ENCODE measurements at regions not wholly inside any gene's neighbourhood (a gene's known extent, or its start where the extent isn't known, plus 50 kb on each side); places are given as distances from the start of the nearest gene placed in this dataset.

GRCh38 chr13:80244574-80244973 lies 96.4 kb downstream of the SPRY2 start:
- no peaks in the 10 kb centered on the region for H3K9me3 Mint-ChIP-seq

DNA sequence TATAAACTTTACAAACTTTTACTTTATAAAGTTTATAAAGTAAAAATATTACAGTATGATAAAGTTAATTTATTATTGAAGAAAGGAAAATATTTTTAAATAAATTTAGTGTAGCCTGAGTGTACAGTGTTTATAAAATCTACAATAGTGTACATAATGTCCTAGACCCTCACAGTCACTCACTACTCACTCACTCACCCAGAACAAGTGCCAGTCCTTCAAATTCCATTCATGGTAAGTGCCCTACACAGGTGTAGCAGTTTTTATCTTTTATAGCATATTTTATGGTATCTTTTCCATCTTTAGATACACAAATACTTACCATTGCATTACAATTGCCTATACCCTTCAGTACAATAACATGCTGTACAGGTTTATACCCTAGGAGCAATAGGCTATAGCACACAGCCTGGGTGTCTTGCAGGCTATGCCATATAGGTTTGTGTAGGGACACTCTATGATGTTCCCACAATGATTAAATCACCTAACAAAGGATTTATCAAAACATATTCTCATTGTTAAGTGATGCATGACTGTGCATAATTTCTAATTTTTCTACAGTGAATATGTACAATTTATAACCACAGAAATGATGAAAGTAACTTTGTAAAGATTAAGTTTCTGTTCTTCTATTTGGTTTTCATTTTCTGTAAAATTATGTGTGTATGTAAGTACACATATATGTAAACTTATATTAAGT lies 98.0 kb downstream of the SPRY2 start:
- no peak for ATAC-seq
- H3K36me3 Mint-ChIP-seq, result no peaks in the 10 kb centered on the region
- DNase-seq (ENCODE audit: low spot score in 2 of 2), result no peak
- no peak overlapping the region for H3K27ac Mint-ChIP-seq
- H3K9me3 Mint-ChIP-seq, result peaks cover 0 to 3% of the 10 kb centered on the region in 2 donors

More at GRCh38 chr13:80244574-80244973, 96.4 kb downstream of the SPRY2 start:
- DNase-seq (ENCODE audit: low spot score in 2 of 2), result no peak
- Mint-ChIP-seq H3K27ac (no peak overlapping the region), H3K36me3 (no peaks in the 10 kb centered on the region)
- no peak for ATAC-seq

DNA sequence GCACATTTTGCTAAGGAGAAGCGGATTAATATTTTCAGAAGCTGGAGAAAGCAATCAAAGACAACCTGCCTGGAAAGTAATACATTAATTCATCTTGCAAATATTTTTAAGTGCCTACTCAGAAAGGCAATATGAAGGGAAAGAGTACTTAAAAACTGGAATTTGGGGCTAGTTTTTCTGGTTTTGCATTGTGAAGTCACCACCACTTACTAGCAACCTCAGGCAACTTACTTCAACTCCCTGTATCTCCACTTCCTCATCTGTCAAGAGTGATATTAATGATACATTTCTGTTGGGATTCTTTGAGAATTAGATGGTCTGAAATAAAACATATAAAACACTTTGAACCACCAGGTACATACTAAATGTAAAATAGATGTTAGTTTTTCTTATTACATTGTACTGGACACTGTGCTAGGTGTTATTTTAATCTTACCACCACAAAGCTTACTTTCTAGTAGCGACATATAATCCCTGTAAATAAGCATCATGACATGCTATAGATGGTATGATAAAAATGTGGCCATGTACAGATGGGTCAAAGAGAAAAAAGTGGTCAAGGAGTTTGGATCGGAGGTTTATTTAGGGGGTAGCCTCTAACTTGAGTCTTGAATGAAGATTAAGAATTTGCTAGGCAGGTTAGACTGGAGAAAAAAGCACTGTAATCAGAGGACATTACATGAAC lies 101.2 kb downstream of the SPRY2 start:
- DNase-seq (ENCODE audit: low spot score in 2 of 2), result no peak
- ATAC-seq, result no peak
- H3K27ac Mint-ChIP-seq, result no peak overlapping the region
- no peaks in the 10 kb centered on the region for H3K36me3 Mint-ChIP-seq
- peaks cover 0 to 3% of the 10 kb centered on the region in 2 donors for H3K9me3 Mint-ChIP-seq

DNA sequence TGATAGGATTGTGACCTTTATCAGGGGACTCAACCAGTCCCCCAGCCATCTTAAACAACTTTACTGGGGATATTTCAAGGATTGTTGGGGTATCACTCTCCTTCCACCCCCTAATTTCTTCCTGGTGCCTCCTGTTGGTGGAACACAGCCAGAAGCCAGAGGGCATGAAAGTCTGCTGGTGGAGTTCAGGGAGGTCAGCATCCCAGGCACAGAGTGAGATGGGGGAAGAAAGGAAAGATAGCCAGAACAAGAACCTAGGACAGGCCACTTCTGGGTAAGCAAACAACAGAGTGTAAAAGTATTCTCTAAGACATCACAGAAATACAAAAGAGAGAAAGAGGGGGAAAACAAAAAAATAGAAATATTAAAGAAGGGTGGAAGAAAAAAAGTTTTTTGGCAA lies 101.8 kb downstream of the SPRY2 start:
- no peak for DNase-seq (ENCODE audit: low spot score in 2 of 2)
- H3K9me3 Mint-ChIP-seq, result peaks cover 0 to 3% of the 10 kb centered on the region in 2 donors

GRCh38 chr13:80237646-80238045 lies 103.3 kb downstream of the SPRY2 start:
- Mint-ChIP-seq H3K27ac (no peak overlapping the region), H3K36me3 (no peaks in the 10 kb centered on the region), H3K9me3 (peaks cover 0 to 3% of the 10 kb centered on the region in 2 donors)
- no peak for ATAC-seq
- no peak for DNase-seq (ENCODE audit: low spot score in 2 of 2)

More for the DNA sequence above, 101.8 kb downstream of the SPRY2 start:
- no peak overlapping the region for H3K27ac Mint-ChIP-seq
- H3K36me3 Mint-ChIP-seq, result no peaks in the 10 kb centered on the region
- no peak for ATAC-seq

- DNase-seq (ENCODE audit: low spot score in 2 of 2) (no peak), ATAC-seq (no peak)
- Mint-ChIP-seq H3K27ac (no peak overlapping the region), H3K36me3 (no peaks in the 10 kb centered on the region), H3K9me3 (peaks cover 0 to 8% of the 10 kb centered on the region in 2 donors)
Observed at GRCh38 chr13:80235967-80236302, 105.0 kb downstream of the SPRY2 start.

DNA sequence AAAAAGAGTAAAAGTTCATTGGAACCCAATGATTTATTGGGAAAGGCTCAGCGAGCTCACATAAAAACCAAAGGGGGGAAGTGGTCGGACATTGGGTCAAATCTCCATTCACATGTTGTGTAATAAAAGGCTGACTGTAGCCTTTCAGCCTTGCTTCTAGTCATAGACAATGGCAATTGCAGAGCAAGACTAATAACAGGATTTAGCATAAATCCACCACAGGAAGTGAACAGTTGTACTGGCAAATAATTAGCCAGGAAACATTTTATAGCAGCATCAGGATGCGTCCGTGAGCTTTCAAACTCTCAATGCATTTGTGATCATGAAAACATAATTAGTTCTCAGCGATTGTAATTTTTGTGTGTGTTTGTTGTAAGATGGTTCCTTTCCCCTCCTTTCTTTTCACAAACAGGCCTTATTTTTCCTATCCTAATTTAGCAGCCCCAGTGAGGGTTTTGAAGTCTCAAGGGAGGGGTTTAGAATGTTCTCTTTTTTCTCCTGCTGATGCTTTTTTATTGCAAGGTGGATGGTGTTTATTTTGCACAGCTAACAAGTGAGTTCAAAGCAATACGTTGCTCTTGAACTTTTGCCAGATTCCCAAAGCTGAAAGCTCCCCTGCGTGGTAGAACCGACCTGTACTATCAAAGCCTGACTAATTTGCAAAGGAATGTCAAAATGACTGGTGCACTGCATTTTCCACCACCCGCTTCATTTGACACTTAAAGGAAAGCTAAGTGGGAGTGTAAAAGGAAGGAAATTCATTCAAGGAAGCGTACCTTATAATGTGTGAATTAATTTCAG lies 105.6 kb downstream of the SPRY2 start:
- Mint-ChIP-seq H3K36me3 (no peaks in the 10 kb centered on the region), H3K9me3 (peaks cover 0 to 11% of the 10 kb centered on the region in 2 donors), H3K27ac (peak overlapping the region in 1 of 2 donors; percentile 36)
- ATAC-seq (no peak), DNase-seq (ENCODE audit: low spot score in 2 of 2) (no peak)

DNA sequence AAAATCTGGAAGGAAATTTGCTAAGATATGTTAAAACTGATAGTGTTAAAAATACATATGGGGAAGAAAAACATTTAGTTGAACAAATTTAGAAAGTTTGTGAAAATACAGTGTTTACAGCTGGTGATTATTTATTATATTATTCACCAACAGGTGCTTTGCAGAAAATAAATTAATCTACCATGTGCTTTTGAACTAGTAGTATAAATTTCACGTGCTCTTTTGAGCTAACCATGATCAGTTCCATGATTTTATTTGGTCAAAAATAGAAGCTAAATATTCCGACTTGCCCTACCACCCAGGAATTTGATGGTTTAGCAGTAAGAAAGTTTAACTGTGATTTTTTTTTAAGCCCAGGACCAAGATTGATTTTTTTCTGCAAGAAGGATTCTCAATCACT lies 113.3 kb downstream of the SPRY2 start:
- H3K9me3 Mint-ChIP-seq, result peaks cover 5 to 16% of the 10 kb centered on the region in 2 donors
- no peak for DNase-seq (ENCODE audit: low spot score in 2 of 2)
- H3K36me3 Mint-ChIP-seq, result no peaks in the 10 kb centered on the region
- H3K27ac Mint-ChIP-seq, result no peak overlapping the region
- no peak for ATAC-seq

- no peaks in the 10 kb centered on the region for H3K36me3 Mint-ChIP-seq
- ATAC-seq, result no peak
- peaks cover 5 to 11% of the 10 kb centered on the region in 2 donors for H3K9me3 Mint-ChIP-seq
Observed at GRCh38 chr13:80226645-80227044, 114.3 kb downstream of the SPRY2 start.

GRCh38 chr13:80224468-80224867 lies 116.5 kb downstream of the SPRY2 start:
- DNase-seq (ENCODE audit: low spot score in 2 of 2) (no peak), ATAC-seq (no peak)
- H3K9me3 Mint-ChIP-seq, result peaks cover 5% of the 10 kb centered on the region in 2 donors
- no peak overlapping the region for H3K27ac Mint-ChIP-seq
- no peaks in the 10 kb centered on the region for H3K36me3 Mint-ChIP-seq

More at GRCh38 chr13:80226645-80227044, 114.3 kb downstream of the SPRY2 start:
- no peak for DNase-seq (ENCODE audit: low spot score in 2 of 2)
- H3K27ac Mint-ChIP-seq, result no peak overlapping the region

DNA sequence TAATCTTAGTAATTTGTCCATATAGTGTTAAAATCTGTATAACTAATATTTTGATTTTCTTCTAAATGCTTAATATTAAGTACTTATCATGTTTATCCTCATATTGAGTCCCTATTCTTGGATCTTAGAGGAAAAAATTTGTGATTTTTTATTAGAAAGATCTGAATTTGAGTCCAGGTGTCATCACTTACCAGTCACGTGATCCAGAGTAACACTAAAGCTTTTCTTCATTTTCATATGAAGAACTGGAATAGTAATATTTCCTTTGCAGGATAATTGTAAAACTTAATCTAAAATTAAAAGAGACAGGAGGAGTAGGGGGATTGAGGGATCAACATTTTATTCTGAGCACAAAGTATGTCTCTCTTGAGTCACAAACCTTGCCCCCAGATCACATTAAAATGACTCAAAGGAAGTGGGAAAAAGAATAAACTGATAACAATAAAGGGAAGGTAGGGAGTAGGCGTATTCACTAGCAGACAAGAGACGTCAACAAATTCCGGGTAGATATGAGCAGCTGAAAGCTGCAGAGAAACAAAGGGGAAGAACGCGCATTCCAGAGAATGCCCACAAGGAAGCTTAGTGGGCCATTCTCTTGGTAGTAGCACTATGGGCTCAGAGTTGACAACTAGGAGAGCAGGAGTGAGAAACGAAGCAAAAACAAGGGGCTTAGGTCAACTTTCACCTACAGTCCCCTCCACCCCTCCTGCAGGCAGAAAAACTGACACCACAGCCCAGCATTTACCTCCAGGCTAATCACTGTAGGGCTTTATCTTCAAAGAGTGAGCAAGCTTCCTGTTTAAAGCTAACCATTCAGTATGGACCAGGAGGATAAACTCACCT lies 123.1 kb downstream of the SPRY2 start:
- no peak for DNase-seq (ENCODE audit: low spot score in 2 of 2)
- H3K36me3 Mint-ChIP-seq, result no peaks in the 10 kb centered on the region
- ATAC-seq, result no peak

GRCh38 chr13:80215368-80215767 lies 125.6 kb downstream of the SPRY2 start:
- ATAC-seq (no peak), DNase-seq (ENCODE audit: low spot score in 2 of 2) (no peak)
- Mint-ChIP-seq H3K36me3 (no peaks in the 10 kb centered on the region), H3K27ac (no peak overlapping the region), H3K9me3 (peaks cover 3 to 5% of the 10 kb centered on the region in 2 donors)

More for the DNA sequence above, 123.1 kb downstream of the SPRY2 start:
- H3K9me3 Mint-ChIP-seq, result peaks cover 4 to 6% of the 10 kb centered on the region in 2 donors
- H3K27ac Mint-ChIP-seq, result no peak overlapping the region

GRCh38 chr13:80214521-80214991 lies 126.4 kb downstream of the SPRY2 start:
- Mint-ChIP-seq H3K36me3 (no peaks in the 10 kb centered on the region), H3K27ac (no peak overlapping the region), H3K9me3 (peaks cover 3 to 5% of the 10 kb centered on the region in 2 donors)
- ATAC-seq, result no peak
- DNase-seq (ENCODE audit: low spot score in 2 of 2), result no peak

- Mint-ChIP-seq H3K9me3 (peaks cover 0 to 5% of the 10 kb centered on the region in 2 donors), H3K36me3 (no peaks in the 10 kb centered on the region), H3K27ac (no peak overlapping the region)
- no peak for DNase-seq (ENCODE audit: low spot score in 2 of 2)
- no peak for ATAC-seq
Observed at GRCh38 chr13:80214050-80214449, 126.9 kb downstream of the SPRY2 start.

DNA sequence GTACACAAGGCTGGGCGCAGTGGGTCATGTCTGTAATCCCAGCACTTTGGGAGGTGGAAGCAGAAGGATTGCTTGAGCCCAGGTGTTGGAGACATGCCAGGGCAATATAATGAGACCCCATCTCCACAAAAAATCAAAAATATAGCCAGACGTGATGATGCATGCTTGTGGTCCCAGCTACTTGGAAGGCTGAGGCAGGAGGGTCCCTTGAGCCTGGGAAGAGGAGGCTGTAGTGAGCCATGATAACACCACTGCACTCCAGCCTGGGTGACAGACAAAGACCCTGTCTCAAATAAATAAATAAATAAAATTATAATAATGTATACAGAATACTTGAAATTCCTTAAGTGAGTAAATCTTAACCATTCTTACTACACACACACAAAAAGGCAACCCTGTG lies 127.7 kb downstream of the SPRY2 start:
- no peaks in the 10 kb centered on the region for H3K36me3 Mint-ChIP-seq
- peaks cover 0 to 5% of the 10 kb centered on the region in 2 donors for H3K9me3 Mint-ChIP-seq
- DNase-seq (ENCODE audit: low spot score in 2 of 2) (no peak), ATAC-seq (no peak)
- no peak overlapping the region for H3K27ac Mint-ChIP-seq

GRCh38 chr13:80211566-80211965 lies 129.4 kb downstream of the SPRY2 start:
- DNase-seq (ENCODE audit: low spot score in 2 of 2) (no peak), ATAC-seq (no peak)
- Mint-ChIP-seq H3K9me3 (peaks cover 1% of the 10 kb centered on the region in 2 donors), H3K36me3 (no peaks in the 10 kb centered on the region), H3K27ac (no peak overlapping the region)

Measured in activated naive CD4-positive, alpha-beta T cell treated with anti-CD3 and anti-CD28 coated beads, Interleukin-2, amount 50 U/mL, for 72 hours (primary cell).